ENCODE measurements at regions not wholly inside any gene's neighbourhood (a gene's known extent, or its start where the extent isn't known, plus 50 kb on each side); places are given as distances from the start of the nearest gene placed in this dataset.
A peak's percentile ranks its signal among the peaks of the same experiment; 100 is the strongest.

GRCh38 chr13:48896312-48896711, 79.4 kb upstream of the FNDC3A start:
- DNase-seq (no peak), ATAC-seq (peak; percentile 63)
- Histone ChIP-seq H3K9me3 (ENCODE audit: control insufficient read depth in 2 of 3, low read length in 3 of 3) (no peaks in the 10 kb centered on the region), H3K4me3 (ENCODE audit: low read length) (no peak overlapping the region), H3K4me1 (ENCODE audit: control insufficient read depth in 2 of 2, insufficient read depth in 2 of 2, low read length in 2 of 2) (no peaks in the 10 kb centered on the region), H3K27ac (ENCODE audit: low read depth, low read length) (no peak overlapping the region), H3K36me3 (ENCODE audit: control insufficient read depth in 2 of 3, insufficient read depth in 3 of 3, low read length in 3 of 3) (no peaks in the 10 kb centered on the region), H3K27me3 (ENCODE audit: control insufficient read depth in 2 of 2, insufficient read depth in 2 of 2, low read length in 2 of 2) (no peaks in the 10 kb centered on the region)
- H3K4me3 Mint-ChIP-seq = no peak overlapping the region
- CTCF ChIA-PET = no interaction called here
- peaks cover 0 to 3% (median 0%) of the 10 kb centered on the region in 5 donors for H3K36me3 Mint-ChIP-seq
- peaks cover 0 to 17% (median 0%) of the 10 kb centered on the region in 11 donors for H3K9me3 Mint-ChIP-seq
- no peak overlapping the region for H3K27ac Mint-ChIP-seq
- intact Hi-C loops (cut with micrococcal nuclease) = no loop called here
- peaks cover 0 to 9% (median 0%) of the 10 kb centered on the region in 7 donors for H3K4me1 Mint-ChIP-seq
- POLR2A ChIA-PET = interaction anchor here (0.6 kb wide), 1 partner anchor 38 kb away, joined by 3 read pairs; no protein-coding TSS in a partner anchor
- peaks cover 14 to 25% (median 22%) of the 10 kb centered on the region in 5 donors for H3K27me3 Mint-ChIP-seq

DNA sequence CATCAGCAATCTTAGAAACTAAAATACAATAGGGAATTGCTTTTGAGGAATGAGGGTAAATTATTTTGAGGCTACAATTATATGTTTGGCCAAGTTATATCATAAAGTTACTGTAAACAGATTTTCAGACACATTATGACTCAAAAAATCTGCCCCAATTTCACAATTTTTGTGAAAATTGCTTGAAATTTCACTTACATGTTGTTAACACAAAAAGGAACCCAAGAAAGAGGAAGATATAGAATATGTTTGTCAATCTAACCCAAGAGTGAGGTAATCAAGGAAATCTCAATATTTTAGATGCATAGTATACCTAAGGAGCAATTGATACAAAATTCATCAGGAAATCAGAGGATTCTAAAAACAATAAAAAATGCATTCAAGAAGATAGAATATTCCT, 73.9 kb upstream of the FNDC3A start:
- peak; percentile 20 for ATAC-seq

GRCh38 chr13:48902368-48902767, 73.3 kb upstream of the FNDC3A start:
- Histone ChIP-seq H3K9me3 (ENCODE audit: control insufficient read depth in 2 of 3, low read length in 3 of 3) (no peaks in the 10 kb centered on the region), H3K27ac (ENCODE audit: low read depth, low read length) (no peak overlapping the region), H3K27me3 (ENCODE audit: control insufficient read depth in 2 of 2, insufficient read depth in 2 of 2, low read length in 2 of 2) (no peaks in the 10 kb centered on the region), H3K36me3 (ENCODE audit: control insufficient read depth in 2 of 3, insufficient read depth in 3 of 3, low read length in 3 of 3) (no peaks in the 10 kb centered on the region), H3K4me1 (ENCODE audit: control insufficient read depth in 2 of 2, insufficient read depth in 2 of 2, low read length in 2 of 2) (no peaks in the 10 kb centered on the region), H3K4me3 (ENCODE audit: low read length) (no peak overlapping the region)
- ChIA-PET CTCF (no interaction called here), POLR2A (no interaction called here)
- Mint-ChIP-seq H3K9me3 (peaks cover 0 to 11% (median 0%) of the 10 kb centered on the region in 11 donors), H3K27ac (no peak overlapping the region), H3K27me3 (peaks cover 21 to 32% (median 26%) of the 10 kb centered on the region in 5 donors), H3K4me3 (no peak overlapping the region), H3K4me1 (peaks cover 0 to 6% (median 0%) of the 10 kb centered on the region in 7 donors), H3K36me3 (peaks cover 0 to 3% (median 0%) of the 10 kb centered on the region in 5 donors)
- intact Hi-C loops (cut with micrococcal nuclease) = loop anchor here in 1 of 2 donors (2.0 kb wide), 1 partner anchor 20 kb away; no protein-coding TSS in a partner anchor
- ATAC-seq (no peak), DNase-seq (no peak)

More for the DNA sequence above, 73.9 kb upstream of the FNDC3A start:
- H3K36me3 ChIP-seq (ENCODE audit: control insufficient read depth in 2 of 3, insufficient read depth in 3 of 3, low read length in 3 of 3) = no peaks in the 10 kb centered on the region
- H3K9me3 Mint-ChIP-seq = peaks cover 0 to 11% (median 0%) of the 10 kb centered on the region in 11 donors
- peaks cover 21 to 32% (median 26%) of the 10 kb centered on the region in 5 donors for H3K27me3 Mint-ChIP-seq
- H3K27ac Mint-ChIP-seq = no peak overlapping the region
- peaks cover 0 to 6% (median 0%) of the 10 kb centered on the region in 7 donors for H3K4me1 Mint-ChIP-seq
- POLR2A ChIA-PET = no interaction called here
- H3K4me3 Mint-ChIP-seq = no peak overlapping the region
- H3K27me3 ChIP-seq (ENCODE audit: control insufficient read depth in 2 of 2, insufficient read depth in 2 of 2, low read length in 2 of 2) = no peaks in the 10 kb centered on the region
- CTCF ChIA-PET = no interaction called here
- H3K4me3 ChIP-seq (ENCODE audit: low read length) = no peak overlapping the region
- no peaks in the 10 kb centered on the region for H3K4me1 ChIP-seq (ENCODE audit: control insufficient read depth in 2 of 2, insufficient read depth in 2 of 2, low read length in 2 of 2)
- DNase-seq = no peak
- H3K36me3 Mint-ChIP-seq = peaks cover 0 to 3% (median 0%) of the 10 kb centered on the region in 5 donors
- intact Hi-C loops (cut with micrococcal nuclease) = loop anchor here in 1 of 2 donors (2.0 kb wide), 1 partner anchor 19 kb away; no protein-coding TSS in a partner anchor
- H3K9me3 ChIP-seq (ENCODE audit: control insufficient read depth in 2 of 3, low read length in 3 of 3) = no peaks in the 10 kb centered on the region
- H3K27ac ChIP-seq (ENCODE audit: low read depth, low read length) = no peak overlapping the region

GRCh38 chr13:48904668-48905290, 70.9 kb upstream of the FNDC3A start:
- Mint-ChIP-seq H3K27me3 (peaks cover 8 to 24% (median 14%) of the 10 kb centered on the region in 5 donors), H3K9me3 (peaks cover 0 to 1% (median 0%) of the 10 kb centered on the region in 11 donors), H3K36me3 (no peaks in the 10 kb centered on the region), H3K4me1 (peaks cover 0 to 6% (median 0%) of the 10 kb centered on the region in 7 donors), H3K27ac (no peak overlapping the region), H3K4me3 (no peak overlapping the region)
- DNase-seq = no peak
- ChIA-PET POLR2A (no interaction called here), CTCF (interaction anchor here (1.2 kb wide), 1 partner anchor 132 kb away, joined by 3 read pairs; no protein-coding TSS in a partner anchor)
- no peak for ATAC-seq
- H3K9me3 ChIP-seq (ENCODE audit: control insufficient read depth in 2 of 3, low read length in 3 of 3) = no peaks in the 10 kb centered on the region
- no peak overlapping the region for H3K4me3 ChIP-seq (ENCODE audit: low read length)
- H3K4me1 ChIP-seq (ENCODE audit: control insufficient read depth in 2 of 2, insufficient read depth in 2 of 2, low read length in 2 of 2) = no peaks in the 10 kb centered on the region
- H3K27ac ChIP-seq (ENCODE audit: low read depth, low read length) = no peak overlapping the region
- H3K36me3 ChIP-seq (ENCODE audit: control insufficient read depth in 2 of 3, insufficient read depth in 3 of 3, low read length in 3 of 3) = no peaks in the 10 kb centered on the region
- intact Hi-C loops (cut with micrococcal nuclease) = no loop called here
- H3K27me3 ChIP-seq (ENCODE audit: control insufficient read depth in 2 of 2, insufficient read depth in 2 of 2, low read length in 2 of 2) = no peaks in the 10 kb centered on the region

DNA sequence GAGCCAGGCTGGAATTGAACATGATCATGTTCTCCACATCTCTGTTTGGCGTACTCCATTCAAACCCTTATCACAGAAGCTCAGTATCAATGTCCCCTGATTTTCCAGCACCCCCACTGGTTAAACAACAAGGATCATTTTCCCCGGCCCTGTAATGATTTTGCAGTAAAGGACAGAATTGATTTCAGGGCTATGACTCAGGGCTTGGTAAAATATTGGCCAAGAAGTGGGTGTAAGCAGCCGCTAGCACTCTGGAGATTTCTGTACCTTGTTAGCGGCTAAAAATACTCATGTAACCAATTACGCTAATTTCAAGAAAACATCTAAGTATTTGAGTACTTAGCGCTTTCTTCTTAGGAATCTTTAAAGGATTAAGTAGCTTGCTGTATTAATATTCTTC, 69.5 kb upstream of the FNDC3A start:
- CTCF ChIA-PET = no interaction called here
- POLR2A ChIA-PET = no interaction called here
- Histone ChIP-seq H3K36me3 (ENCODE audit: control insufficient read depth in 2 of 3, insufficient read depth in 3 of 3, low read length in 3 of 3) (no peaks in the 10 kb centered on the region), H3K9me3 (ENCODE audit: control insufficient read depth in 2 of 3, low read length in 3 of 3) (no peaks in the 10 kb centered on the region), H3K27ac (ENCODE audit: low read depth, low read length) (no peak overlapping the region), H3K4me1 (ENCODE audit: control insufficient read depth in 2 of 2, insufficient read depth in 2 of 2, low read length in 2 of 2) (no peaks in the 10 kb centered on the region), H3K4me3 (ENCODE audit: low read length) (no peak overlapping the region), H3K27me3 (ENCODE audit: control insufficient read depth in 2 of 2, insufficient read depth in 2 of 2, low read length in 2 of 2) (no peaks in the 10 kb centered on the region)
- intact Hi-C loops (cut with micrococcal nuclease) = no loop called here
- ATAC-seq = no peak
- H3K4me3 Mint-ChIP-seq = no peak overlapping the region
- DNase-seq = no peak
- H3K27ac Mint-ChIP-seq = no peak overlapping the region
- peaks cover 0 to 6% (median 0%) of the 10 kb centered on the region in 7 donors for H3K4me1 Mint-ChIP-seq
- H3K27me3 Mint-ChIP-seq = peaks cover 2 to 22% (median 5%) of the 10 kb centered on the region in 5 donors
- no peaks in the 10 kb centered on the region for H3K36me3 Mint-ChIP-seq
- H3K9me3 Mint-ChIP-seq = peaks cover 0 to 3% (median 0%) of the 10 kb centered on the region in 11 donors

- no peaks in the 10 kb centered on the region for H3K36me3 ChIP-seq (ENCODE audit: control insufficient read depth in 2 of 3, insufficient read depth in 3 of 3, low read length in 3 of 3)
- no peak overlapping the region for H3K27ac Mint-ChIP-seq
- no peaks in the 10 kb centered on the region for H3K4me1 ChIP-seq (ENCODE audit: control insufficient read depth in 2 of 2, insufficient read depth in 2 of 2, low read length in 2 of 2)
- no peak overlapping the region for H3K4me3 Mint-ChIP-seq
- intact Hi-C loops (cut with micrococcal nuclease) = no loop called here
- H3K27ac ChIP-seq (ENCODE audit: low read depth, low read length) = no peak overlapping the region
- no peak overlapping the region for H3K4me3 ChIP-seq (ENCODE audit: low read length)
- ATAC-seq (no peak), DNase-seq (no peak)
- POLR2A ChIA-PET = no interaction called here
- no peaks in the 10 kb centered on the region for H3K9me3 ChIP-seq (ENCODE audit: control insufficient read depth in 2 of 3, low read length in 3 of 3)
- CTCF ChIA-PET = no interaction called here
- H3K27me3 Mint-ChIP-seq = peaks cover 0 to 17% (median 0%) of the 10 kb centered on the region in 5 donors
- peaks cover 0 to 2% (median 0%) of the 10 kb centered on the region in 11 donors for H3K9me3 Mint-ChIP-seq
- no peaks in the 10 kb centered on the region for H3K27me3 ChIP-seq (ENCODE audit: control insufficient read depth in 2 of 2, insufficient read depth in 2 of 2, low read length in 2 of 2)
- H3K4me1 Mint-ChIP-seq = peaks cover 0 to 6% (median 0%) of the 10 kb centered on the region in 7 donors
- no peaks in the 10 kb centered on the region for H3K36me3 Mint-ChIP-seq
These were observed 67.2 kb upstream of the FNDC3A start for GRCh38 chr13:48908381-48909055.

Measured in naive thymus-derived CD4-positive, alpha-beta T cell (primary cell).